ENCODE measurements at regions not wholly inside any gene's neighbourhood (a gene's known extent, or its start where the extent isn't known, plus 50 kb on each side); places are given as distances from the start of the nearest gene placed in this dataset.

DNA sequence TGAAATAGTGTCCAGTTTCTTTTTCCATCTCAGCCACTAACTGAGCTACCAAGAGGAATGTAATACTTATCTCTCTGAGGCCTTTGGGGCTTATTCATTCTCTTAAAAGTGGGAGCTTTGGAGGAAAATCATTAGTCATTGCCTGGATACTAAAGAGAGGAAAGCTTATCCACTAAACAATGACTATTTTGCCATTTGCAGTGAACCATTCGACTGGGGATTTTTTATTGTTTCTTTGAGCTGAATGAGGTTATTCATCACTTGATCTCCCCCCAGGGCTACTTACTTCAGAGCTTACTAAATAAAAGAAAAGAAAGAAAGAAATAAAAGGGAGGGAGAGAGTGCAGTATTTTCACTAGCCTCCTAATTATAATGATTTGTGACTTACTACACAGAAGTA, 1329.5 kb upstream of the TENM3 start:
- no peak for DNase-seq

DNA sequence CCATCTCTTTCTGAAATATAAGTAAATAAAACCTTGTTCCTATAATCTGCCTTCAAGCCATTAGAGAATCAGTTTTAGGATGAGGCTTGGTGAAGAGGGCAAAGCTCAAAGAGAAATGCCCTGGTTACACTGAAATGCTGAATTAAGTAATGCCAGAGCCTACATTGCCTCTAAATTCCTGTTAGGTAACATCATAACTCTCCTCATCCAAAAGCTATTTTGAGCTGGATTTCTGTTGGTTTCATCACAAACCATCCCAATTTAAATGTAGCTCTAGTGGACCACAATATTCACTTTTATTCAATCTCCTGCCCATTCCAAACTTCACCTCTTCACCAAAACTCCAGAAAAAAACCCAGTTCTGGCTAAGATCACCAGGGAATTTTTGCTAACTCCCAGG, 1319.7 kb upstream of the TENM3 start:
- no peak for DNase-seq

DNA sequence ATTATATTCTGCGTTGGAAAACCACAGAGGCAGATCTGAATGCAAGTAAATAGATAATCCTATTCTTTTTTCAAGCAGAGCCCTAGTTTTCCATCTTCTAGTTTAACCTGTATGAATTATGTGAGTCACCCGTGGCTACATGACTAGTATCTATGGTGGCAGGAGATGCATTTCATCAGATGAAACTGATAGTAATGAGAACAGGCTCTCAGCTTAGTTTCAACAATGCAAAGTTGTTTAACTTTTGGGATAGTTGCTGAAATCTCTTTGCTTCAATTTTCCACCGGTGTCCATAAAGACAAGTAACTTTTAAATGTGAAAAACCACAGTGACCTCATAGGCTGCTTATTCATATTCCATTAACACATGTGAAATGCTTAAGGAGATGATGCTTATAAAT, 1317.4 kb upstream of the TENM3 start:
- no peak for DNase-seq

DNA sequence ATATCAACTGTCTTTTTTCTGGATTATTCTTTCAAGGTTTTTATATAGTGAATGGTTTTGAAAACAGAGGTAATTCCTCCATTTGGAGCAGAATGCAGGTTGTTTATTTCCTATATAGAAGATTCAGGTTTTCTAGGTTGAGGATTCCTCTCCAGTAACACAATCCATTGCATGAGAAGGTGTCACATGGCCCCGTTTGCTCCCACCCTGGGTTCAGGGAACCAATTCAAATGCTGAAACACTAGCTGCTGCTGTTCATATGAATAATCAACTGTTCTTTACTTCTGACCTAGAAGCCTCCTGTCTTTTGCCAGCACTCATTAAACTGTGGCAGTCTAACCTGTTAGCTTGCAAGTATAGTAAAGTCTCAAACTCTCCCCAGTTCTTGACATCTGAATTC, 1316.9 kb upstream of the TENM3 start:
- DNase-seq = no peak

DNA sequence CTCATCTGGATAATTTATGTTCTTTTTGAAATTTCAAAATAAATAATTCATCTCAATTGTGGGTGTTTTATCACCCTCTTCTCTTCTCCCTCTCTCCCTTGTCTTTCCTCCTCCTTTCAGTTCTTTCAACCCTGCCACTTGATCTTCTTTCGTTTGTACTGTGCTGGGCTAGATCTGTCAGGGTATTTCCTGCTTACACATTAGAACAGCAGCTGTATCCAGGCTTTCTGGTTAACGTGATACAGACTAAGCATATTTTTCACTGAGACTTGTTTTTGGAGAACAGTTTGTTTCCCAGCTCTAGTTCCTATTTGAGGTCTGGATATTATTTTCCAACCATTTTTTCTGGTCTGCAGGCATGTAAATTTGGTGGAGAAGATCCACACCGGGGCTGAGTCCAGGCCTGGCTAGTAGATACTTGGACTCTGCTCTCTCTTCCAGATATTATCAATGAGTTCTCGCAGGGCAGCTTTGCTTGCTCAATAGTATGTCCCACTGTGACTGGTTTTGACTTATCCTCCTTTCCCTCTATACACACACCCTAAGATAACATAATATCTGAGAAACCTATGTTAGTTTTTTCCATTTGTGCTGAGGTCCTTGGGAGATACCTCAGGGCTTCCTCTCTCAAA, 1310.7 kb upstream of the TENM3 start:
- no peak for DNase-seq

DNA sequence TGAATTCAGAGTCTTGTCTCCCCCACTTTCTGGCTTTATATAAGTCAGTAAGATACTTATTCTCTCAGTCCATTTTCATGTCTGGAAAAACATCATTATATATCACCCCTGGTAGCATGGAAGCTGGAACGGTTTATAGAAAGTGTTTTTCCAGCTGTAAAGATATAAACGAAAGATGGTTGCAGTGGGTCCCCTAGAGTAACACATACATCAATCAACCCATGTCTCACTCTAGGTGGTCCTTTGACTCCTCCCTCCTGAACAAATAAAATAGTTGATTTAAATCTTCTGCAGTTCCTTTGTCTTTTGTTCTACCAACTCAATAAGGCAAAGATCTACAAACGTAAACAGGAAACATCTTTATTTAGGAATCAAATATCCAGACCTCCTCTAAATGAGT, 1306.1 kb upstream of the TENM3 start:
- DNase-seq = no peak

DNA sequence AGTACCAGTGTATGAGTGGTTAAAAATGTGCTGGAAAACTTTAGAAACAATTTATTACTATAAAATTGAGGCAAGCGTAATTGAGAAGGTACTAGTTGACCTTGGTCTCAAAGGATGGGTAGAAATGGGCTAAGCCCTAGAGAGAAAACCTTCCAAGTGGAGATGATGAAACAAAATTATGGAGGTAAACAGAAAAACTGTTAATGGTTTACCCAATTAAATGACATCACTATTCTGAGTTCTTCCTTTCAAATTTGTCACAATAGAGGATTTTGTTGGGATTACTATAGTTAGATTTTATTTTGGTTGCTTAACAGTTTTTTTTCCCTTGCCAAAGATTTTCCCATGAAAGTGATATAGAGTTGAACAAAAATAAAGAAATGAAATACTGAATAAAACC, 1302.5 kb upstream of the TENM3 start:
- DNase-seq = no peak

DNA sequence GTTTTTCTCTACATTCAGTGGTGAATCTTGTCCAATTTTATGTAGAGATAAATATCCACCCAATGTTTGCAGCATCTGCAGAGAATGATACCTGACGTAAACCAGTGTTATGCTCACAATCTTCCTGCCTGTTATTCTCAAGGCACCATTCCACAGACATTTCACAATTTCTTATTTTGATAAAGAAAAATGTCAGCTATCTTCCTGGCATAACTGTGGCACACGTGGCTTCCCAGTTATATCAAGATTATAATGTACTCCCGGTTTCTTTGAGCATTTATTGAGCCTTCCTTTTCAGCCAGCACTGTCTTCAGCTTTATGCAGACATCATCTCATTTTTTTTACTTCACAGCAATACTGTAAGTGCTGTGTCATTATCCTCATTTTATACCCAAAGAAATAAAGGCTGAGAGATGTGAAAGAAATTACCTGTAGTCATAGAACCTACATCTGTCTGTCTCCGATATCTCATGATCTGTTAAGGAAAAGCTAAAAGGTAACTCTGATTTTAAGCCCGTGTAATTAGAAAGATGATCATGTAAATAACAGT, 1300.8 kb upstream of the TENM3 start:
- no peak for DNase-seq

DNA sequence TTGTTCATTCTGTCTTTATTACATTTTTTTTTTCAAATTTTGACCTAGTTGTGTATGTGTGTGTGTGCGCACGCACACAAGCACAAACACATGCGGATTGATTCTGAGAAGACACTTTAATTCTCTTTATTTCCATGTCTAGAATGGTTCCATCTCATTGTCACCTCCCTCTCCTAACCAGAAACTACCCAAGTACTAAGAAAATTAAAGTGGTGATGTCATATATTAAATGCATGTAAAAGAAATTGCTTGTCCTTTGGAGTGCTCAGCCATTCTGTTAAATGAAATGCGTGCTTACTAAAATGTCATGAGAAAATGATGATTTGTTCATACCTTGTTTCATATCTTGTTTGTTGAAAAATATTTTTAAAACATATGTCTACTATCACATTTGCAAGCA, 1297.0 kb upstream of the TENM3 start:
- no peak for DNase-seq

DNA sequence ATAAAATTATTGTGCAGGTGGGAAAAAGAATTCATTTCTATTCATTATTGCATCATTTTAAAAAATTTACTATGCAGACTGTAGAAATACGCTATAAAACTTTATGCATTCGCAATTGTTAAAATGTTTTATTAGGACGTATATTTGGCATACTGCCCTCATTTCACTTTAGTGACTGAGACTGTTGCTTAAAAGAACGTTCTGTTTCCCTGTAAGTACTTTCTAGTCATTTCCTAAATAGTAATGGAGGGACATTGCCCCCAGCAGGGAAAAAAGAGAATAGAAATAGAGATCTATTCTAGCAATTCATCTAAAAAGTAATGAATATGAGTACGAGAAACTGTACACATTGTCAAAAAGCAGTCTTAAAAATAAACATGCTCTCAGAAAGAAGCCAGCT, 1295.8 kb upstream of the TENM3 start:
- no peak for DNase-seq

DNA sequence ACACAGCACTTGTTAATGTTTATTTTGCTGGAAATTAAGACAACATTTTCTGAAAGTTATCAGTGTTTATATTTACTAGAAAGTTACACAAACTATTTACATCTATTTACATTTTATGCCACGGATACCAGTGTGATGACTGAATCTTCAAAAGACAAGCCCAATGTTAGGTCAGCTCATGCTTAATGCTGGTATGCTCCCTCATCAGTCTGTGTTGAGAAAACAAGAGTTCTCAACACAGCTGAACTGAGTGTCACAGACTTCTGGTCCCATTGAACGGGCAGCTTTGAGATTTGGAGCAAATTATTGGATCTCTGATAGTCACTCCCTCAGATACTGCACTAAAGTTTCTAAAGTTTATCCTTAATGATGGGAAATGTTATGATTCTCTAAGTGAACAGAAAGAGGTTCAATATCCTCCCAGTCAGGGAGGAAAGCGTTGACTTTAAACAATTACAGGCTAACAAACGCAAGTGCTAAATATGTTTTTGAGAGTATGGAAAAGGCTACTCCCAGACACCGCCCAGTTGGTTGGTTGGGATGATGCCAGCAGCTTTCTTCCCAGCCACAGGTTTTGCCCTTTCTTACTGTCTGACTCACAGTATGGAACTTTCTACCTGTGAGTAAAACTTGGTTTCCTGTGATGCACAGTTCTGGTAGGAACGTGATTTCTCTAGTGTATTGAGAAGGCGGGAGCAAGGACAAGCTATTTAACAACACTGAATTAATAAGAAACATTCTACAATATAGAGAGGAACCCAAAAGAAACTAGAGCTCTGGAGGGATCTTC, 1293.6 kb upstream of the TENM3 start:
- DNase-seq = no peak

DNA sequence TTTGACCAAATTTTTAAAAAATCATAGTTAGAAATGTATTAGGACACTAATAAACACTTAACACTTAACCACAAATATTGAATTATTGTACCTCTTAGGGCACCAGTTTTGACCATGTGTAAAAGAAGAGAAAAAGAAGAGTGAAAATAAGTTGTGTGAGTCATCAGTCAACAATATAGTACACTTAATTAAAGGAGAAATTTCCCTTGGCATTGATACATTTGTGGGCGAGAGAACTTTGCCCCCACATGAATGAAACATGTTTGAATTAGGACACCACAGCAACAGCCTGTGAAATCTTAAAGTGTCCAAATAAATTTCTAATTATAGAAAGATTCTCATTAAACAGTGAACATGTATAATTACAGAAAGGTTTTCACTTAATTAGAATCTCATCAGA, 1292.8 kb upstream of the TENM3 start:
- no peak for DNase-seq

DNA sequence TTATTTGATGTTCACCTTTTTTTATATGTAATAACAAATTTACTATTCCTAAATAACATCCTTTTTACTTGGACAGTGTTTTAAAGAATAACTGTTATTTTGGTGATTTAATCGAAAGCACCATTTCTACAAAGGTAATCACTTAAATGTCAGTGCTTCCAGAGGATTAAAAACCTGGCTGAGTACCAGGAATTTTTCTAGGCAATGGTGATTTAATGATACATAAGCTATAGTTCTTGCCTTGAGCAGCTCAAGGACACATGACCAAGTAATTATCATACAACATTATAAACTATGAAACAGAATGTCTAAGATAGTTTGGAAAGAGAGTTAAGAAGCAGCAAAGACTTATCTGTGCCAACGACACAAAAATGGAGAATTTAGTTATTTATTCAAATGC, 1291.9 kb upstream of the TENM3 start:
- no peak for DNase-seq

DNA sequence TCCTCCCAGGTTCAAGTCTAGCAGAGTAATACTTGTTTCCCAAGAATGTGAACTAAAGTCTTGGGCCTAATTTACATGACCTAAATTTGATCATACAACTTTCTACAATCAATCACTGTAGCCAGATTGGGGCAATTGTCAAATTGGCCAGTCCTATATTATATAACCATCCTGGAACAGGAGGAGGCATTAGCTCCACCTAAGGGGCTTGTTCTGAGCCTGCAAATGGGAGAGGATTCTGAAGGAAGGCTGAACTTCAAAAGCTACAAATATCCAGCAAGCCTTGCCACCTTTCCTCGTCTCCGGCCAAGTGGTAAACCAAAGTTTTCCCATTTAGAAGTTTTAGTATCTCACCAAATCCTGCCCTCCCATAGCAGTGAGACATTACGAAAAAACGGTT, 1289.6 kb upstream of the TENM3 start:
- DNase-seq = no peak

DNA sequence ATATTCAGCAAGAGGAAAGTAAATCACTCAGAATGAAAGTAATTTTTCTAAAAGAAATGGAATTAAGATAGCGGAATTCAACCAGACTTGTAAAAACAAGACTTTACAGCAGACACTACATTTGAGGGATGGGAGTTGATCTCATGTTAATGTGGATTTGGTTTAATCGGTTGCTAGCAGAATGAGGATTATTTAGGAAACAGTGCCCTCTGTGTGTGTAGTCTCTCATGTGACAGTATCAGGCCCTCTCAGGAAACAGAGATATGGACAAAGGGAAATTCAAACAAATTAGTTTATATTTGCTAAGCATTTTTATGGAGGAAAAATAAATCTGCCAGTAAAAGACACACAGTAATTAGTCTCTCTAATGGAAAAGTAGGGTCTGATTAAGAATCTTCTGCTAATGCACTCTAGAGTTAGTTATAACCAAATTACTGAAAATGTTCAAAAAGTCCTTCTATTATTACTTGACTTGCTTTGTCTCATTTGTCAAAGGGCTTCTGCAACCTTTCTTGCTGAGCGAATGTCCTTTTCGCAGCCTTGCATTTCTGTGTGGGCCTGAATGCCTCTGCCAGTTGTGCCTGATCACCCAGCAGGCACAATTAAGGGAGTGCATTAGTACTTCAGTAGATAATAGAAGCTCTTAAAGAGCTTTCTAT, 1282.3 kb upstream of the TENM3 start:
- DNase-seq = no peak

DNA sequence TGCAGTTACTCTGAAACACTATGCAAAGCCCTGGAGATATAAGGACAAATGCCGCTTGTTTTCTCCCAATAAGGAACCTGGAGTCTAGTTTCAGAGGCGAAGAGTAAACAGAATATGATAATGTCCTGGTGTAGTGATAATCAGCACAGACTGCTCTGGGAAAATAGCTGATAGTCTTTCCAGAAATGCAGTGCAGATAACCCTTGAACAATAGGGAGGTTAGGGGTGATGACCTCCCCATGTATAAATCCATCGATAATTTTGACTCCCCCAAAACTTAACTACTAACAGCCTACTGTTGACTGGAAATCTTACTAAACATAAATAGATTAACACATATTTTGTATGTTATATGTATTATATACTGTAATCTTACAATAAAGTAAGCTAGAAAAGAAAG, 1280.9 kb upstream of the TENM3 start:
- no peak for DNase-seq

DNA sequence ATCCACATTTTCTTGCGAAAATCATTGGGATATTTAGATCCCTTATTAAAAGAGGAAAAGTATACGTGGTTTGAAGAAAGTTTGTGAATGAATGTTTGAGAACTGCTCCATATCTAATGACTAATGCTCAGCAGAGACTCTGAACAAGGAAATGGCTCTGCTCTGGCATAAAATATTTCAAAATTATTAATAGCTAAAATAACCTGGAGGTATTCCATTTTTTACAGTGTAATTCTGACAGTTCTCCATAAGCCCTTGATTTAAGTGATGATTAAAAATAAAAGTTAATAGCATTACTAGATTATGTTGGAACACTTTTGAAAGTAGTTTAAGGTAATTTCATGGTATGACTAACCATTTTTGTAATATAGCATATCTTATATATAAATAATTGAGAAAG, 1276.9 kb upstream of the TENM3 start:
- no peak for DNase-seq

DNA sequence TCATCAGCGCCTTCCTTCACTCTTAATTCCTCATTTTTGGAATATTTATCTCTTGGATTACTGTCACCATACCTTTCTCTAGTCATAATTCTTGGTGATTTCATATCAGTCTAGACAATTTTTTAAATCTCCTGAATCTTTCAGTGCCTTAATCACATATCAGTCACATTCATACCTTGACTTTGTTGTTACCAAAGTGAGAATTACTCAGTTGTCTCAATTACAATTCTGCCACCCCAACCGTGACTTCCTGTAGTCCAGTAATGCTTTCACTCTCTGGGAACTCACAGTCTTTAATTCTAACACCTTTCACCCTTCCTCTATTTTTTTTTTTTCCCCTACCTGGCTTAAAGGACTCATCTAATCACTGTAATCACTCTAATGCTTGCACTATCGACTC, 1275.3 kb upstream of the TENM3 start:
- DNase-seq = no peak

DNA sequence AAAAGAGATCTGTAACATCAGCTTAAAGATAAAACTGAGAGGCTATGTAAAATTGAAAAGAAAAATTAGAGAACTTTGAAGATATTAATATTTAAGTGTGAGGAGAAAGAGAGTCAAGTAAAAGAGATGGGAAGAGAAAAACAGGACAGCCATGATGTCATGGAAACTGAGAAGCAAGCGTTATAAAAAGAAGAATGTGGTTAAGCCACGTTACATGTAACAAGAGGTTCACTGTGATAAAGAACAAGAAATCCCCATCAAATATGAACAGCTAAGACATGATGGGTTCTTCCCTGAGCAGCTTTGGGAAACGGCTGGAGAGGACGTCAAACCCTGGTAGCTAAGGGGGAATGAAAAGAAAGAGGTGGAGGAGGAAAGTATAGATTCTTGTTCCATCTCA, 1269.3 kb upstream of the TENM3 start:
- no peak for DNase-seq

DNA sequence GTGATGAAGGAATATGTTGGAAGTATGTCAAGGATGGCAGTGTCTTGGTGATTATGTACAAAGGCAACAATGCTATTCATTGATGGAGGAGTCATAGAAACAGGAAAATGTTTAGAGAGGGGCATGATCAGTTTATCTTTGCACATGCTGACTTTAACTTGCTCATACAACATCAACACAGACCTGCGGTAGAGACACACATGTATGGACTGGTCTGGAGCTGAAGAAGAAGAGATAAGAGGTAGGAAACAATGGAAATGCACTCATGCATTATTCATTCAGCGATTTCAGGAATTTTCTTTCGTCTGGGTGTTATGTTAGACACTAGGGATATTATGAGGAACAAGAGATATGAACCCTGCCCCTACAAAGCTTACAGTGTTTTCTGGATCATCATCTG, 1252.3 kb upstream of the TENM3 start:
- no peak for DNase-seq

DNA sequence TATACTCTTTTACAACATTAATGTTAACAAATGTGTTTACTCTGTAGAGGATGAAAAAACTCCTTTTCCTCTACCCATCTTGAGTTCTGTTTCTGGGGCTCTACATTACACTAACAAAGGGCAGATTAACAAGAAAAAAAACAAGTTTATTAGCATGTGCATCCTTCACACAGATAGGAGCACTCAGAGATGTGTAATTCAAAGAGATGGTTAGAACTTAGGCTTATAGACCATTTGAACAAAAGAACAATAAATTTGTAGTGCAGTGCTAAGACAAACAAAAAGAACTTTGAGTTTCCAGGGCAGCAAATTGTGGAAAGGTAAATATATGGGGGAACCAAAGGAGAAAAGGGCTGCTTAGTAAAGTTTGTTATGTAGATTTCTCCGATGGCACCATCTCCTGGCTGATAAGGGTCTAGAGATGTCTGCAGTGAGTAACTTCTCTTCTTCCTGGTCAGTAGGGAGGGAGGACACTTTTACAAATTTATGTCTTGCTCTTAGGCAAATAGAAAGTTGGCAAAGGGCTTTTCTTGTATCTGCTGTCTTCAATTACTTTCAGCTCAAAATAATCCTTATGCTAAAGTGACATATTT, 1249.9 kb upstream of the TENM3 start:
- no peak for DNase-seq

DNA sequence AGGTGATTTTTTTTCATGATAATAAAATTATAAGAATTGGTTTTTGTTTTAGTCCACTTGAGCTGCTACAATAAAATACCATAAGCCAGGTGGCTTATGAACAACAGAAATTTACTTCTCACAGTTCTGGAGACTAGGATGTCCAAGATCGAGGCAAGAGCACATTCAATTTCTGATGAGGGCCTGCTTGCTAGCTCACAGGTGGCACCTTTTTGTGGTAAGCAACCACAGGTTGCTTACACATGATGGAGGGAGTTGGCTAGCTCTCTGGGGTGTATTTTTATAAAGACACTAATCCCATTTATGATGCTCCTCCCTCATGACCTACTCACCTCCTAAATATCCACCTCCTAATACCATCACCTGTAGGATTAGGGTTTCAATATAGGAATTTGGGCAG, 1248.5 kb upstream of the TENM3 start:
- DNase-seq = no peak

DNA sequence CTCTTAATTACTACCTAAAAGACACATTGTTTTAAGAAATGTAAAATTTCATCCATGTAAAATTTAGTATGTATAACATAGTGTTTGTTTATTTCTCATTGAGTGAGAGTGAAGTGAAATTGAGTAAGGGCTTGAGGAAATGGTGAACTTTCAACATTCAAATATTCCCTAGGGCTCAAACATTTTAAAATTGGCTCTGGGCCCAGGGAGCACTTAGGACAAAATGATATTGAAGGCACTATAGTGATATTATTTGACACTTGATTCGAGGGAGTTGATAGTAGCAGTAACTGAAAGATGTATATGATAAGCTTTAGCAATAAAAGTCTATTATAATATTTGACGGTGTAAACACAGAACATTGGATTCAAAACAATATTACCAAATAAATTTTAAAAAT, 1244.0 kb upstream of the TENM3 start:
- DNase-seq = no peak

DNA sequence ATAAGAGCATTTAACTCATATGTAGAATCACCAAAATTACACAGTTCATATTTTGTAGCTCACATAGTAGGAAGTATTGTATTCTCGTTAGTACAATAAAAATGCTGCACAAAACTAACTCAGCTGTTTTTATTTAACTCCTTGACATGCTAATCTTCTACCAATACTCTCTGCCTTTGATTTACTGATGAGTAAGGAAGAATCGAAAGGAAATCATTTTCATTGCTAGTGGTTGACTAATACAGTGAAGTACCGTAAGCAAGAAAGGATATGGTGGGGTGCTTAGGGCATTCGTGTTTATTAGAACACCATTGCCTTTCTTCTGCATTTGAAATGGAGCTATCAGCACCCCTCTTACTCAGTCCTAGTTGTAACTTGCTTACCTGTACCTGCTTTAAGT, 1239.1 kb upstream of the TENM3 start:
- DNase-seq = no peak

Data from activated T-cell treated with anti-CD3 and anti-CD28 coated beads, Interleukin-2, amount 50 U/mL, for 1 hour (primary cell).